Omental fat pad (tissue), 3 donors: ENCODE measurements at regions not wholly inside any gene's neighbourhood (a gene's known extent, or its start where the extent isn't known, plus 50 kb on each side); places are given as distances from the start of the nearest gene placed in this dataset.
"Not testable (repeated sequence)": the region's sequence is repeated elsewhere in the genome, so short reads cannot be mapped to it uniquely, and the experiment has no call there.

ENCODE experiments used
- ATAC-seq: fragments of 150-250 bp; one replicate; pipeline ENCODE4 v1.9.1; 2016; ENCODE audit warnings: mild to moderate bottlenecking, moderate library complexity; ENCODE audit not compliant: low FRiP score
- DNase-seq: peaks from one replicate; pipeline ENCODE4 v3.0.0-alpha.2; 2019; ENCODE audit warnings: low spot score
- TF ChIP-seq, protein P1 (sequence below), 3 donors: fragments of 450-650 bp; IDR thresholded peaks; one replicate each; pipeline ENCODE4 v1.5.1; 2016 to 2017; ENCODE audit warnings: antibody characterized with exemption in 3 of 3, mild to moderate bottlenecking in 3 of 3, moderate library complexity in 2 of 3

DNA sequence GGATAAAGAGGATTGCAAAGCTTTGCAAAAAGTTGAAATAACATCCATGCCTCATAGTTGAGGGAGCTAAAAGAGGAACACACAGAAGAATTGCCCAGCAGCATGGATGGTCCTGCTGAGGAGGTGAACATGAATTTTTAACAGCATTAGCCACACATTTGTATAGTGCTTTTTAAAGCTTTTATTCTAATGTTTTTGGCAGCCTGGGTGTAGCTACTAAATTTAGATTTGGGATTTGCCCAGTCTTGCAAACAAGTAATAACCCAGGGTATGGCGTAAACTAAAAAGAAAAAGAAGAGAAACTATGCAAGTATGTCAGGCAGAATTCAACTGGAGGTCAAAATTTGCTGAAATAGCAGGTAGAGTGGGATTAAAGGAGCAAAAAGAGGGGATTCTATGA is 75.1 kb upstream of the PTPRK start:
- no peak for ATAC-seq
- DNase-seq: no peak
- TF ChIP-seq, protein P1, sequence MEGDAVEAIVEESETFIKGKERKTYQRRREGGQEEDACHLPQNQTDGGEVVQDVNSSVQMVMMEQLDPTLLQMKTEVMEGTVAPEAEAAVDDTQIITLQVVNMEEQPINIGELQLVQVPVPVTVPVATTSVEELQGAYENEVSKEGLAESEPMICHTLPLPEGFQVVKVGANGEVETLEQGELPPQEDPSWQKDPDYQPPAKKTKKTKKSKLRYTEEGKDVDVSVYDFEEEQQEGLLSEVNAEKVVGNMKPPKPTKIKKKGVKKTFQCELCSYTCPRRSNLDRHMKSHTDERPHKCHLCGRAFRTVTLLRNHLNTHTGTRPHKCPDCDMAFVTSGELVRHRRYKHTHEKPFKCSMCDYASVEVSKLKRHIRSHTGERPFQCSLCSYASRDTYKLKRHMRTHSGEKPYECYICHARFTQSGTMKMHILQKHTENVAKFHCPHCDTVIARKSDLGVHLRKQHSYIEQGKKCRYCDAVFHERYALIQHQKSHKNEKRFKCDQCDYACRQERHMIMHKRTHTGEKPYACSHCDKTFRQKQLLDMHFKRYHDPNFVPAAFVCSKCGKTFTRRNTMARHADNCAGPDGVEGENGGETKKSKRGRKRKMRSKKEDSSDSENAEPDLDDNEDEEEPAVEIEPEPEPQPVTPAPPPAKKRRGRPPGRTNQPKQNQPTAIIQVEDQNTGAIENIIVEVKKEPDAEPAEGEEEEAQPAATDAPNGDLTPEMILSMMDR (IDR thresholded peaks at IDR 0.05): no peak

DNA sequence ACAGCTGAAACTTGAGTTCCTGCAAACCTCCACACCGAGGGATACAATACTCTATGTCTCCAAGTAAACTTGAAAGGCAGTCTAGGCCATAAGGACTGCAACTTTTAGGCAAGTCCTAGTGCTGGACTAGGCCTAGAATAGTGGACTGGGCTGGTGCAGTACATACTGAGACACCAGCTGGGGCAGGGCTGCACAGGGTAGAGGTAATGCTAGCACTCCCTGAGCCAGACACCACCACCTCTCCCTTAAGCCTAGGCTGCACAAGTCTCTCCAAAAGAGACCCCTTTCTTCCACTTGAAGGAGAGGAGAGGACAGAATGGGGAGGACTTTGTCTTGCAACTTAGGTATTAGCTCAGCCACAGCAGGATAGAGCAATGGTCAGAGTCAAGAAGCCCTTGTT is 65.7 kb upstream of the PTPRK start:
- TF ChIP-seq, protein P1 (IDR thresholded peaks at IDR 0.05): no peak
- no peak for DNase-seq
- no peak for ATAC-seq

DNA sequence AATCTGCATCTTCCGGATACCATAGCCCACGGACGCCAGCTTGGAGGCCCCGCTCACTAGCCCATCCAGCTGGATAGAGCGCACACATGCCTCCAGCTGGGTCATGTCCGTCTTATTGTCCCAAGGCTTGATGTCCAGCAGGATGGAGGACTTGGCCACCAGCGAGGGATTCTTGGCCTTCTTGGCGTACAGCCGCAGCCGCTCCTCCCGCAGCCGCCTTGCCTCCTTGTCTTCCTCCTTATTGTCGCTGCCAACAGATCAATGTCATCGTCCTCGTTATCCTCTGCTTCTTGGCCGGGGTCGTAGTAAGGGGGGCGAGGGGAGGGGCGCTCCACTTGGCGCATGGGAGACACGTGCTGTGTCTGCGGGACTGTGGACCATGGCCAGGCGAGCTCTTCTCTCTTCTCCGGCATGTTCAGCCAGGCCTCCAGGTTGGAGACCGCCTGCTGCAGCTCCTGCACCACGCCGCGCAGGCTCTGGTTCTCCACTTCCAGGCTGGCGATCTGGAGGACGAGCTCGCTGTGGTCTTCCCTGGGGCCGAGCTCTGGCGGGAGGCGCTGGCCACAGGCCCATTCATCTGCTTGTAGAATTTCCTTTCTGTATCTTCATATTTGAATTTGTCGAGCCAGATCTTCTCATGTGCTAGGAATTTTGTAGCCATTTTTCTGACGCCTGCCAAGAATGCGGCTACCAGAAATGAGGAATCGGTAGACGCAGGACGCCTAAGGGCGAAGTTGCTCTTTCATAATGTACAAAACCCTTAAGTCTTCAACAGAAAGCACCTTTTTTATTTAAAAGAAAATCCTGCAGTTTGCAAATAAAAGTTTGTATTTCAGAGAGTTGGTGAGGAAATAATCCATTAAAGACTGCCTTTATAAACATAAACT is 60.1 kb upstream of the PTPRK start:
- TF ChIP-seq, protein P1 (IDR thresholded peaks at IDR 0.05): no peak
- DNase-seq: no peak
- ATAC-seq: no peak

DNA sequence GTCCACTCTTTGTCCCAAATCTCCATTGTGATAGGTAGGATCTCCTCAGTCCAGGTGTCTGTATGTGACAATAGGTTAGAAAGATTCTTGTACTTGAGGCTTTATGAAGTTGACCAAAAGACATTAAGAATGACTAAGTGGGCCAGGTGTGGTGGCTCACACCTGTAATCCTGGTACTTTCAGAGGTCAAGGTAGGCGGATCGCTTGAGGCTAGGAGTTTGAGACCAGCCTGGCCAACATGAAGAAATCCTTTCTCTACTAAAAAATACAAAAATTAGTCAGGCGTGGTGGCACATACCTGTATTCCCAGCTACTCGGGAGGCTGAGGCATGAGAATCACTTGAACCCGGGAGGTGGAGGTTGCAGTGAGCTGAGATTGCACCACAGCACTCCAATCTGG is 54.9 kb upstream of the PTPRK start:
- not testable (repeated sequence) for DNase-seq, ATAC-seq

DNA sequence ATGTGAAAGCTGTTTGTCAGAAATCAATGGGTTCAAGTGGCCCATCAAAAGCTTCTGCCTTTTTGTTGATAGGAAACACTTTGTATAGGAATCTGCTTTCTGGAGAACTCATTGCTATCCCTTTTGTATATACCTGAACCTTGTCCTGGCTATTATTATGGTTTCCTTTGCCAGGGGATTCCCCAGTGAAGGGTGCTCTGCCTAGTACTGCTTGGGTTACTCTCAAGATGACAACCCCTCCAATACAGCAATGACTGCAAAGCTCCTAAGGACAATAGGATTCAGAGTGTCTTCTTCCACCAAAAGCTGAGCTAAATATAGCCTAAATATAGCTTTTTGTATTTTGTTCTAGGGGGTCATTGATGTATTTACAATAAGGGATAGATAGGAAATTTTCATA is 54.0 kb upstream of the PTPRK start:
- TF ChIP-seq, protein P1 (IDR thresholded peaks at IDR 0.05): no peak
- ATAC-seq (no peak), DNase-seq (no peak)

DNA sequence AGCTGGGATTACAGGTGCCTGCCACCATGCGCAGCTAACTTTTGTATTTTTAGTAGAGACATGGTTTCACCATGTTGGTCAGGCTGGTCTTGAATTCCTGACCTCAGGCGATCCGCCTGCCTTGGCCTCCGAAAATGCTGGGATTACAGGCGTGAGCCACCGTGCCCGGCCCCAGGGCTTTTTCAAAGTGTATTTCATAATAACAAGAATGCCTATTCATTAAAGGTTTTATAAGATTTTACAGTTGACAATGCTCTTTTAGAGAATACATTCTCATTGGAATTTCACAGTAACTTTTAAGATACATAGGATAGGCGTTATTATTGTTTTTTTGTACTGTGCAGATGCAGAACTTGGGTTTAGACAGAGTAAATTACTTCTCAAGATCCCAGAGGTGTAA is 52.6 kb upstream of the PTPRK start:
- DNase-seq: no peak
- ATAC-seq: no peak

DNA sequence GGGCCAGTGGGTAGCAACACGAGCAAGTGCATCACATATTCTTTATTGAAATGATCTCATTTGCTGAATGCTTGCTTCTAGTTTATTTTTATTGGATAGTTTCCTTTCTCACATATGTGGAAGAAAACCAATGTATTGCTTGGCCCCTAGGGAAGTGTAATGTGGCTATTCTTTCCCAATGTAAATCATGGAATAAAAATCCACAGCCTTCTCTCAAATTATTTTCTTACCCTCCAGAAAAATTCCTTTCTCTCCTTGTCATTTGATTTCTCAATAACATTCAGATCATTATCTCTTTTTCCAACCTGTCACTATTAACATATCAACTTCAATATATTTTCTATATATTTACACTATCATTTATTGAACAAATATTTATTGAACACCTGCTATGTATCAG is 51.9 kb upstream of the PTPRK start:
- ATAC-seq (no peak), DNase-seq (no peak)
- TF ChIP-seq, protein P1 (IDR thresholded peaks at IDR 0.05): no peak

More for the DNA sequence above, 52.6 kb upstream of the PTPRK start:
- TF ChIP-seq, protein P1 (IDR thresholded peaks at IDR 0.05): no peak
